Stimulated activated CD8-positive, alpha-beta memory T cell treated with anti-CD3 and anti-CD28 coated beads, Interleukin-12 subunit alpha, Interleukin-12 subunit beta, amount 100 ng/mL, for 24 hours (primary cell): ENCODE measurements at regions not wholly inside any gene's neighbourhood (a gene's known extent, or its start where the extent isn't known, plus 50 kb on each side); places are given as distances from the start of the nearest gene placed in this dataset.

Source experiments
- DNase-seq: peaks from one replicate; pipeline ENCODE4 v3.0.0-alpha.2; 2020; ENCODE audit errors: extremely low read depth

DNA sequence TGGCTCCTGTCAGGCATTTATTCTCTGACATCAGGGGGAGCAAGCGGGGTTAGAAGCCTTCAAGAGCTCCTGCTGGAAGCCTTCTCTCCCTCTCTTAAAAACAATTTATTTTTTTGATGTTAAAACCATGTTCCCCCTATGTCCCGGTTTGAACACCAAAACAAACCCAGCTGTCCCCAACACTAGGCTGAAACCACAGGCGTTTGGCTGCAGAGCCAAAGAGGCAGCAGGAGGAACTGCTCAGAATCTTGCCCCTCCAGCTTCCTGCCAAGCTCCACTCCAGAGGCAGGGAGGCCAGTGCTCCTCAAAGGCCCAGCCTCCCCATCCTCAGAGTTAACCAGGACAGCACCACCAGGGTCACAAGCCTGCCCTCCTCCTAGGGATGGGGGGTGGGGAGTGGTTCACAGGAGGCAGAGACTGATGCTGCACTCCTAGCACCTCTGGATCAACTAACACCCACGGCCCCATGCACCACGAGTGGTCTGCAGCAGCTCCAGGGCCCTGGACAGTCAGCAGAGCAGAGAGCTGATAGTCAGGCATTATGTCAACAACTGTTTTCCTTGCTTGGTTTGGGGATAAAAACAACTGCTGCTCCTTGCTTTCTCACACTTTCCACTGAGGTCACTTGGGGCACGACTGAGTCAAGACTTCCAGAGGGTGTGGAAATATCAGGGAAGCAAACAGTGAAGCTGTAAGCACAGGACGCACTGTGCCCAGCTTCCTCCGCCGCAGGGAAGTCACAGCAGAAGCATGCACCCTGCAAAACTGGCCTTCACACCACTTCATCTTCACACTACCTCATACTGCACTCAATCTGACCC lies 96.5 kb upstream of the ADRA1B start:
- DNase-seq: no peak

- no peak for DNase-seq
Measured at GRCh38 chr5:159820692-159821091, 95.6 kb upstream of the ADRA1B start.

- DNase-seq: no peak
Measured at GRCh38 chr5:159821461-159821940, 94.8 kb upstream of the ADRA1B start.

DNA sequence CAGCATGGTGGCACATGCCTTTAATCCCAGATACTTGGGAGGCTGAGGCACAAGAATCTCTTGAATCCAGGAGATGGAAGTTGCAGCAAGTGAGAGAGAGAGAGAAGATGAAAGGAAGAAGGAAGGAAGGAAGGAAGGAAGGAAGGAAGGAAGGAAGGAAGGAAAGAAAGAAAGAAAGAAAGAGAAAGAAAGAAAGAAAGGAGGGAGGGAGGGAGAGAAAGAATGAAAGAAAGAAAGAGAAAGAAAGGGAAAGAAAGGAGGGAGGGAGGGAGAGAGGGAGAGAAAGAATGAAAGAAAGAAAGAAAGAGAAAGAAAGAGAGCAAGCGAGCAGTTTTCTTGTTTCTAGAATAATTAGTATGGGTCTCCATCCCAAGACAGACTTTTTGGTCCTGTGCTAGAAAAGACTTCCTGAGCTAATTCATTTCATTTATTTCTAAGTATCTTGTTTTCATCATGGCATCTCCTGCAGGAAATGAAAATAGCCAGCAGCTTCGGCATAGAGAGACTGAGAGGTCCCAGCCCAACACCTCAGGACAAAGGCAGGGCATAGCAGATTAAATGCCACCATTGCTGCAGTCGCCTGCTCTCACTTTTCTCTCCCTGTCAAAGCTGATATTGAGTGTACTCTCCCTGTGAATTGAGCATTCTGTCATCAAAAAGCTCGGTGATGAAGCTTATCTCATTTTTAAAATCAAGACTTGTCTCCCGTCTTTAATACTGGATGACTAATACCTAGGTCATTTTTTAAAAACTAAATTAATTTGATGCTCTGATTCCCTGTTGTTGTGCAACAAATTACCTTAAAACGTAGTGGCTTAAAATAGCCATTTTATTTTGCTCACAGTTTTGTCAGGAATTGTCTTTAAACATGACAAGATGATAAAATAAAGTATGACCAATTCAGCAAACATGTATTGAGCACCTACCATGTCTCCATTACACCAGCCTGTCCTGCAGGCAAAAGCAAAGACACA lies 91.8 kb upstream of the ADRA1B start:
- DNase-seq: no peak

- DNase-seq: no peak
Measured at GRCh38 chr5:159825551-159826051, 90.7 kb upstream of the ADRA1B start.

DNA sequence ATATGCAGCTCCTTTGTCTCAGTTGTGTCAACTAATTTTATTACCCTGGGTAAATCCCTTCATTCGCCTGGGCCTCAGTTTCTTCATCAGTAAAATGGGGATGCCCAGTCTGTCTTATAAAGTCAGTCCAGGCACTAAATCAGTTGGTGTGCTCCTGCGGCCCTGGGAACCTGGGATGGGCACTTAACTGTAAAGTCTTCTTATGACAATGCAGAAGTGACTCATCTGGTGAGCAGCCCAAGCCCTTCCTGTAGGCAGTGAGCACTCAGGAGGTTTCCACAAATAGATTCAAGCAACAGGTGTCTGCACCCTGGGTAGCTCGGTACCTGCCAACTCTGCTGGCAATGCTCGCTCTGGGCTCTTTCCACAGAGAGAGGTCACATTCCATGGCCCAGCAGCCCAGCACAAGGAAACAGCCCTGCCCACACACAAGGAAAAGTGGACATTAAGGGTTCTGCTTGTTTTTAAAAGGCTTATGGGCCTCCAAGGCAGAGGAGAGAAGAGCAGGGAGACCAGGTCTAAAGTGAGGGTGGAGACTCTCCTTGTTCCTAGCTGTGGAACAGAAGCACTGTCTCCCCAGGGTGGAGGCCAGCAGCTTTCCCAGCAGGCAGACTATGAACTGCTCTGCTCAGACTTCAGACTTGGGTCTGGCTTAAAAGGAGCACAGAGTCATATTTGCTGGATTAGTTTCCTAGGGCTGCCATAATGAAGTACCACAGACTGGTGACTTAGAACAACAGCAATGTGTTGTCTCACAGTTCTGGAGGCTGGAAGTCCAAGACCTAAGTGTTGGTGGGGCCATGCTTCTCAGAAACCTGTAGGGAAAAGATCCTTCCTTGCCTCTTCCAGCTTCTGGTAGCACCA lies 89.7 kb upstream of the ADRA1B start:
- no peak for DNase-seq

DNA sequence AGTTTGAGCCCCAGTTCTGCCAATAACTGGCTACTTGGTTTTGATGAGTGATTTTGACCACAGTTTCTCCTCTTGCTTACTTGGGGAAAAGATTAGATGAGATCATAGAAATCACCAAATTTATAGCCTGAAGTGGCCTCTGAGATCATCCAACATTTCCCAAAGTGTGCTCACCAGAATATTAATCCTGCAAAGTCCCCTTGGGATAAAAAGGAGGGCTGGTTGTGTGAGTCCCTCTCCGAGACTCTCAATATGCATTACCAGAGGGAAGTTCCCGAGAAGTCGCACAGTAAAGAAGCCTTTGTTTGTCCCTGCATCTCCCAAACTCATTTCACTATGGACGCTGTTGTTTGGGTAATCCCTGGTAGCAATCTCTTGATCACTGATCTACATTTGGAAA lies 88.4 kb upstream of the ADRA1B start:
- no peak for DNase-seq

- no peak for DNase-seq
Measured at GRCh38 chr5:159832073-159832472, 84.2 kb upstream of the ADRA1B start.

DNA sequence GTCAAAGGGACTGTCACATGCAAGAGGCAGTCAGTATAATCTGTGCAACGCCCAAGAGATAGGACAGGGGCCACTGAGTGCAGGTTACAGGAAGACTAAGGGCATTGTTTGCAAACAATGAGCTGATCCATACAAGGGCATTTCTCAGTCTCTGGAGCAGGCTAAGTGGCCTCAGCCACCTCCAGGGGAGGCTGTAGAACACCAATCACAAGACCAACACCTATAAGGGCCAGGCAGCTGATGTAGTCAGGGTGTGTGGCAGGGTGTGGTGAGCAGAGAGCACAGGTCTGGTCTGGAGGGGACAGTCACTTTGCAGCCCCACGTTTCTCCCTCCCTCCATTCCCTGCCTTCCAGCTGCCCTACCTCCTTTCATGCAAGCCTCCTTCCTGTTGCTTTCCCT lies 83.2 kb upstream of the ADRA1B start:
- no peak for DNase-seq

DNA sequence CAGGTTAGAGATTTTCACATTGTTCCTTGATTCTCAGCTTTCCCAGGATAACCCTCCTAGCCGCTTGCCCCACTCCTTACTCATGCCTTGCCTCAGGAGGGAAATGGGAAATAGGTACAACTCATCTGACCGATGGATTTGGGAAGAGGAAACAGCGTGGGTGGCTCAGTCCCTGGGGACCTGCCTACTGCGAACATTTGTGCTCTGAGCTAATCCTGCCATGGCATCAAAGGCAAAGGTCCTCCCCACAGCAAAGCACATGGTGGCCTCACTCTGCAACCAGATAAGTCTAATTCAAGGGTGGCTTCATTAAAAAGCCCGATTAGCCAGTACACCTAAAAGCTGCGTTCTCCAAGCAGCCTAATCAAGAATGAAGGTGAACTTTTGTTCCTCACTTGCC lies 82.4 kb upstream of the ADRA1B start:
- no peak for DNase-seq

DNA sequence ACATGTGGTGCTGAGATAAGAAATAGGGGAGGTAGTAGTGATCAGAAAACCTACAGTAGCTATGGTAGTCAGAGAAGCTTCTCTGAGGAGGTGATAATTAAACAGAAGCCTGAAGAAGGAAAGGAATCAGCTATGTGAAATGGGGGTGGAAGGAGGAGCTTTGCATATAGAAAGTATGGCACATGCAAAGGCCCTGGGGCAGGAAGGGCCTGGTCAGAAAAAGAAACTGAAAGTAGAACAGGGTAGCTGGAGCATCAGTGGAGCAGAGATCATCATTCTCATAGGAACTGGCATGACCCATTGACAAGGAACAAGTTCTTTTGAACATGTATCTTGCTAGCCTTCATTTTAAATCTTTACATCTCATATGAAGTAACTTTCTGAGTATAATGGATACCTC lies 80.7 kb upstream of the ADRA1B start:
- no peak for DNase-seq

- DNase-seq: no peak
Measured at GRCh38 chr5:159836691-159837090, 79.6 kb upstream of the ADRA1B start.

GRCh38 chr5:159837860-159838259 lies 78.4 kb upstream of the ADRA1B start:
- no peak for DNase-seq

- DNase-seq: no peak
Measured at GRCh38 chr5:159838551-159839222, 77.6 kb upstream of the ADRA1B start.

DNA sequence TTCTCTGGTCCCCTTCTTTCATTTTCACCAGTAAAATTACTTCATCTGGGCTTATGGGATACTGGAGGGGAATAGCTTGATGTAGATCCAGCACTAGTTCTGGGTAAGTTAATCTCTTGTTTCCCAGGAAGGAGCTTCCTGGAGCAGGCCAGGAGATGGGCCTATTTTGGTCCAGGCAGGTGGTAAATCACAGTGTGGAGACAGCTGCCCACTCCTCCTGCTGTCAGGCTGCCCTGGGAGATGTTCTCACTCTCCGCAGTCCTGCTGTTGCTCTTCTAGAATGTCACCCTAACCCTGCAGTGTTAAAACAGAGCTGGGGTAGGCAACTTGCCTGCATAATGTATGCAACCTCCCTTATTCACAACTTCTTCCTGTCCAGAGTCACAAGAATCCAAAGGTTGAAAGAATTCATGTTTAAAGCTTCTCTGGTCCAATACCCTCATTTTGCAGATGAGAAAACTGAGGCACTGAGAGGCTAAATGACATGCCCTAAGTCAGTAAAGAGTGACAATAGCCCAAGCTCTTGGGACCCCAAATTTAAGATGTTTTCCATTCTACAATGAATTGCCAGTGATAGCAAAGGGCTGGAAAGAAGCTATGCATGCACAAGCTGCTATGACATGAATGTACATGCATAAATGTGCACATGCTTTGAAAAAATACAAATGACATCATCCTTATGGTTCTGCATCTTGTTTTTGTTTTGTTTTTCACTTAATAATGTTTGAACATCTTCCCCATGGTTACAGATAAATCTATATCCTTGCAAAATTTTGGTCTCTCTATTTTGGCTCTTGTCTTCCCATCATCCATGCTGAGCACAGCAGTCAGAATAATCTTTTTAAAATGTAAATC lies 71.8 kb upstream of the ADRA1B start:
- no peak for DNase-seq

DNA sequence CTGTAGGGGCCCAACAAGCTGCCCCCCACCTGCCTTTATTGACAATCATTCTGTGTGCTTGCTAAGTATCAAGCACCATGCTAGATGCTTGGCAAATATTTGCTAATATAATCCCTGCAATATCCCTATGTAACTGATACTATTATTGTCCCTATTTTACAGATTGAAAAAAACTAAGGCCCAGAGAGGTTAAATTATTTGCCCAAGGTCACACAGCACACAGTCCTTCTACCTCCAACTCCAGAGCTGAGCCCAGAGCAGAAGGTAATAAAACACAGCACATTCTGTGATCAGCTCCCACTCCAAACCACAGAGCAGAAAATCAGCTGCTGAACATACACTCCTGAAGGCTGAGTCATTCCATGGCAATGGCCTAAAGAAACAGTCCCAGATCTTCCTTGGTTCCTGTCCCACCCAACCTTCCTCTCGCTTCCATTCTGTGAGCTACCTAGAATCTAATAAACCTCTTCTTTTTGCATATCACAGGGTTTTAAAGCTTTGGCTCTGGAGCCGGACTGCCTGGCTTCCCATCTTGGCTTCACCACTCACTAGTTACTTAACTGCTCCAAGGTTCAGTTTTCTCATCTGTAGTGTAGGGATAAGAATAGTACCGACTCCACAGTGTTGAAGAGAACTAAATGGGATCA lies 66.7 kb upstream of the ADRA1B start:
- DNase-seq: no peak

- DNase-seq: no peak
Measured at GRCh38 chr5:159850160-159850559, 66.1 kb upstream of the ADRA1B start.

GRCh38 chr5:159851053-159851452 lies 65.2 kb upstream of the ADRA1B start:
- no peak for DNase-seq

- no peak for DNase-seq
Measured at GRCh38 chr5:159854916-159855315, 61.4 kb upstream of the ADRA1B start.
